AG04449 (cell line): ENCODE measurements at regions not wholly inside any gene's neighbourhood (a gene's known extent, or its start where the extent isn't known, plus 50 kb on each side); places are given as distances from the start of the nearest gene placed in this dataset.

Source experiments
- CTCF ChIA-PET: fragments of 350-600 bp; formaldehyde crosslinking; extraction: SDS; loops from one replicate; lab custom pipeline; 2021; ENCODE audit warnings: antibody characterized with exemption; lab: Yijun Ruan, JAX
- POLR2A ChIA-PET: fragments of 400-600, 350-600 bp; formaldehyde crosslinking; extraction: SDS; loops from one replicate; lab custom pipeline; 2020; ENCODE audit warnings: antibody characterized with exemption, inconsistent platforms; lab: Yijun Ruan, JAX
- DNase-seq: peaks from one replicate; pipeline ENCODE4 v3.0.0-alpha.2; 2010; ENCODE audit warnings: low read depth, low spot score
- H3K4me3 ChIP-seq: 2 replicates; pipeline ENCODE4 v1.5.1; 2011; ENCODE audit warnings: low read depth, mild to moderate bottlenecking, control low read depth, low read length
- TF ChIP-seq, protein P1 (sequence below): IDR thresholded peaks from one replicate; pipeline ENCODE4 v1.5.1; 2011; ENCODE audit warnings: mild to moderate bottlenecking, moderate library complexity, low read length, control low read depth, inconsistent platforms; ENCODE audit not compliant: insufficient read depth; ENCODE audit errors: missing control alignments

DNA sequence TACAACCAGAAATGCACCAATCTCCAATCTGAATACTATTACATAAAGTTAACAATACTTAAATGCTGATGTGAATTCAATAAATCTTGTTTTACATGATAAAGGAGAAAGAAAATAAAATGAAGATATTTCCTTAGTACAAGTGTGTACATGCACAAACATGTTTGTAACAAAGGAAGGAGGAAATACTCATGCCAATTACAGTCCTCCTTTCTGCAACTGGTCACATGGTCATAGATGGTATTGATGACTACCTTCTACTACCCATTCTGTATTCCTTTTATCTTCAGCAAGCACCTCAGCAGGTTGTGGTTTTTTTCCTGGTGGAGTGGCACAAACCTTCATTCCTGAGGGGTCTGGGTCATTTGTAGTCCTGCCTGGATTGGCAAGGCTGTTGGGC, 214.2 kb upstream of the GUCY1A2 start:
- H3K4me3 ChIP-seq, result no peak overlapping the region
- TF ChIP-seq, protein P1, sequence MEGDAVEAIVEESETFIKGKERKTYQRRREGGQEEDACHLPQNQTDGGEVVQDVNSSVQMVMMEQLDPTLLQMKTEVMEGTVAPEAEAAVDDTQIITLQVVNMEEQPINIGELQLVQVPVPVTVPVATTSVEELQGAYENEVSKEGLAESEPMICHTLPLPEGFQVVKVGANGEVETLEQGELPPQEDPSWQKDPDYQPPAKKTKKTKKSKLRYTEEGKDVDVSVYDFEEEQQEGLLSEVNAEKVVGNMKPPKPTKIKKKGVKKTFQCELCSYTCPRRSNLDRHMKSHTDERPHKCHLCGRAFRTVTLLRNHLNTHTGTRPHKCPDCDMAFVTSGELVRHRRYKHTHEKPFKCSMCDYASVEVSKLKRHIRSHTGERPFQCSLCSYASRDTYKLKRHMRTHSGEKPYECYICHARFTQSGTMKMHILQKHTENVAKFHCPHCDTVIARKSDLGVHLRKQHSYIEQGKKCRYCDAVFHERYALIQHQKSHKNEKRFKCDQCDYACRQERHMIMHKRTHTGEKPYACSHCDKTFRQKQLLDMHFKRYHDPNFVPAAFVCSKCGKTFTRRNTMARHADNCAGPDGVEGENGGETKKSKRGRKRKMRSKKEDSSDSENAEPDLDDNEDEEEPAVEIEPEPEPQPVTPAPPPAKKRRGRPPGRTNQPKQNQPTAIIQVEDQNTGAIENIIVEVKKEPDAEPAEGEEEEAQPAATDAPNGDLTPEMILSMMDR, result no peak
- DNase-seq, result no peak
- CTCF ChIA-PET, result no interaction called here
- POLR2A ChIA-PET, result no interaction called here

DNA sequence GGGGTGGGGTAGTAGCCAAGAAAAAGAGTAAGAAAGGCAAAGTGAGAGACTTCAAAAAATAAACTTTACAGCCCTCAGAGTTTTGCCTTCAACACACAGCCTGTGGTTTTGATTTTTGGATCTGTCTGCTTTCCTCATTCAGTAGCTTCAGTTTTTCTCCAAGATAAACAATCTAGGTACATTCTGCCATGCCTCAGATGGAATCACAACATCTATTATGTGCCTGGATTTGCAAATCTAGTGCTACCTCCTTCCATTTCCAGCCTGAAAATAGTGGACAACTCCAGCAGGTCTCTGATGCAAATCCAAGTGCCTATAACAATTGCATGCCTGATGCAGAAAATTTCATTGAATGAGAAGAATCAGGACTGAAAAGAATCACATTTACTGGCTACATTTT, 206.6 kb upstream of the GUCY1A2 start:
- no peak for DNase-seq
- ChIA-PET CTCF (no interaction called here), POLR2A (no interaction called here)
- TF ChIP-seq, protein P1, result no peak
- no peak overlapping the region for H3K4me3 ChIP-seq

DNA sequence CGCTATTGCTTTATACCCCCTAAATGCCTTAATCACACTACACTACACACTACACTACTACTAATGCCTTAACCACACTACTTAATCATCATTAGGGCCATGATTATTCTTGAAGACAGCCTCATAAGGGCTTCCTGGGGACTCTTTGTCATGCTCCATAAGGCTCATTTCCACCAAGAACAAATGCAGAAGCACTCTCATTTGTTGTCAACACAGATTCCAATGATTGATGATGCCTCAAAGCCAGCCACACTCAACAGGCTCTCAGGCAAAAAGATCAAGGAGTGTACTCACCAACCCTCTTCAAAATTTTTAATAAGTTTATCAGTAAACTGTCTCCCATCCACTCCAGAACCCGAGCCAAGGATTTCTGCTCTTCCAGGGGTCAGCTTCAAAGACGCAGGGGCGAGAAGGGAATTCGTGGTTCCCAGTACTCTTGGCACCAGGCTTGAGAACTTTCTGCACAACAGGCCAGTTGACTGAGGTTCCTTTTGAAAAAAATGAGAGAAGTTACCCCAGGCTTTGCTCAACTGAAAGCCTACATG, 204.7 kb upstream of the GUCY1A2 start:
- TF ChIP-seq, protein P1, result no peak
- DNase-seq, result no peak
- no peak overlapping the region for H3K4me3 ChIP-seq
- CTCF ChIA-PET, result no interaction called here
- POLR2A ChIA-PET, result no interaction called here

DNA sequence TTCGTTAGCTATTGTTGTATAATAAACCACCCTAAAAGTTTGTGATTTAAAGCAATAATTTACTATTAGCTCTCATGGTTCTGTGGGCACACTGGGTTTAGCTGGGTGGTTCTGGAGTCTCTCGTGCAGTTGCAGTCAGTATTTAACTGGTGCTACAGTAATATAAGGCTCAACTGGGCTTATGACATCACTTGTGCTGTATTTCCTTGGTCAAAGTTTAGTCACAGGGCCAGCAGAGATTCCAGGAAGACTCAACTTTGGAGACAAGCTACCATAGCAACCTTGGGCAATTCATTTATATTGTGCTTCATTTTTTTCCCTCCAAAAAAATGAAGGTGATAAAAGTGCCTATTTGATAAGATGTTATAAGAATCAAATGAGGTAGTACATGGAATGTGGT, 204.2 kb upstream of the GUCY1A2 start:
- DNase-seq, result no peak
- TF ChIP-seq, protein P1, result no peak
- ChIA-PET POLR2A (no interaction called here), CTCF (no interaction called here)
- H3K4me3 ChIP-seq, result no peak overlapping the region

DNA sequence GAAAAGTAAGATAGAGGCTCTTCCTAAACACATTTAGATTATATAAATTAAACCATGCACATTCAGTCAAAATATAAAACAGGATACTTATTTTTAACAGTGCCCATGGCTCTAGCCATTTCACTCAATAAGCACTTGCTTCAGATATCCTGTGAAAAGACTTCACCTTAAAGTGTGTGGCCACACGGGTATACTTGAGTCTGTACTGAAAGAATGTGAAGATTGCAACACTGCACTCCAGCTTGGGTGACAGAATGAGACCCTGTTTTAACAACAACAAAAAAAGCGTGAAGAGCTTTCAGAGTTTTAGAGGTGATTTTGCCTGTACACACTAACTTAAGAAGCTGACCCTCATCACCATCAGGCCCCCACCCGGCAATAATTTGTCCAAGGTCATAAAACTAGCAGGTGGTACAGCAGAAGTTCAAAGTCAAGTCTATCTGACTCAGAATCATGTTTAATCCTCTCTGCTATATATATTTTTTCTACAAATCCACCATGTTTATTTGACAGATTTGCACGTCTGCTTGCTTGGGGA, 203.5 kb upstream of the GUCY1A2 start:
- TF ChIP-seq, protein P1, result no peak
- DNase-seq, result no peak
- ChIA-PET POLR2A (no interaction called here), CTCF (no interaction called here)
- no peak overlapping the region for H3K4me3 ChIP-seq

DNA sequence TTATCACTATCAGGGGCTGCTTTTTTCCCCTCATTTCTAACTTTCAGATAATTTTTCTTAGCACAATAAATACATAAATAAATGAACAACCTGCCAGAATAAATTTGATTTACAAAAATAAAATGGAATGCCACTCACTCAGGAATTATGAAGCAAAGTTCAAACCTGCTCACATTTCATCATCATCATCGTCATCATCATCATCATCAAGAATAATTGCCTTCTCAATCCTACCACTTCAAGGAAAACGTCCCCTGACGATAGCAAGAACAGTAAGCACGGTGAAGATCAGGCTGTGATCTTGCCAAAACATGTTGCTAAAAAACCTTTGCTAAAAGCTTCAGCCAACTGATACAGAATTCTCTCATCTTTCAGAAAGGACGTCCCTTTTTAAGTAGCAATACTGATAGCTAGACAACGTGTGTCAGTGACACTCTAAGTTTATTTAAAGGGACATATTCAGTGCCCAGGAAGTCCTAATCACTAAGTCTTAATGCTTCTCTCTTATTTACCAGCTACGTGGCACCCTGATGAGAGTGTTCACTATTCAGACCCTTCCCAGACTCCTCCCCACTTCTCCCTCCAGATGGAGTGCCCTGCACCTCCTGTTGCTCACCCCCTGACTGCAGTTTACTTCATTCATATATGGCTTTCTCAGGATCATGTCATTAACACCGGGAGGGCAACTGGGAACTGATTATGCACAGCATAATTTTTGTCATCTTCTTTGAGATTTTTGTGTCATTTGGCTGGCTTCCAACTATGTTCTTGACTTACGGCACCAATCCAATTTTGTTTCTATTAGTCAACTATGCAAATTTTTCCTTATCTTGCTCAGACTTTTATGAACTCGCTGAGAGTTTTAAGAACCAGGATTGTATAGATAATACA, 200.1 kb upstream of the GUCY1A2 start:
- DNase-seq, result no peak
- ChIA-PET CTCF (no interaction called here), POLR2A (no interaction called here)
- no peak overlapping the region for H3K4me3 ChIP-seq
- TF ChIP-seq, protein P1, result no peak
